ENCODE measurements at regions not wholly inside any gene's neighbourhood (a gene's known extent, or its start where the extent isn't known, plus 50 kb on each side); places are given as distances from the start of the nearest gene placed in this dataset.

DNA sequence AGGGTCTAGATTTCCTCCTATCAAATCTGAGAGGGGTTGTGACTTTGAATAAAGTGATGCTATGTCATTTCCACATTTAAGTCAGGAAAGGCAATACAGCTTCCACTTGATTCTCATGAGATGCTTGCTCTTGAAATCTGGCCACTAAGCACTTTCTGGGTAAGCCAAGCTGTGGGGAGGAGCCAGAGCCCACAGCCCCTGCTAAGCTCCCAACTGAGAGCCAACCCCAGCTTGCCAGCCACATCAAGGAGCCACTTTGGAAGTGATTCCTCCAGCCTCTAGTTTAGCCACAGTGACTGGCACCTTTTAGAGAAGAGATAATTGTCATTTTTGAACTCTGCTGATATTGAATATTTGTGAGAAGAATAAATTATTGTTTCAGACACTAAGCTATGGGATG lies 1441.5 kb upstream of the IGFBP7 start:
- DNase-seq, result no peak

DNA sequence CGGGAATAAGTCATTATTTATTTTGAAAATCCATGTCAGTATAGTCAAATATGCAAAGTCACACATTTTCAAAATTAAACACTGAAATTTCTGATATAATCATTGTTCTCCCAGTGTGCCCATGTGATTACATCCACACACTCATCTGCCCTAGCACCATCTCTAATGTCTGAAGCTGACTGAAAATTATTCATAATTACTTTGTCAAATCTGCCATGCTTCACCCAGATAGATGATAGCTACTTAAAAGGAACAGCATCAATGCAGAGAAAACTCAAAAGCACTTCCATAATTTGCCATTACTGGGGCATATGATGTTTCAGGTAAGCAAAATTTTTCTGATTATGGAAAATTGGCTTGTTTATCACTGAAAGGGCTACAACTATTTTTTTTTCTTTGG lies 1433.3 kb upstream of the IGFBP7 start:
- no peak for DNase-seq

DNA sequence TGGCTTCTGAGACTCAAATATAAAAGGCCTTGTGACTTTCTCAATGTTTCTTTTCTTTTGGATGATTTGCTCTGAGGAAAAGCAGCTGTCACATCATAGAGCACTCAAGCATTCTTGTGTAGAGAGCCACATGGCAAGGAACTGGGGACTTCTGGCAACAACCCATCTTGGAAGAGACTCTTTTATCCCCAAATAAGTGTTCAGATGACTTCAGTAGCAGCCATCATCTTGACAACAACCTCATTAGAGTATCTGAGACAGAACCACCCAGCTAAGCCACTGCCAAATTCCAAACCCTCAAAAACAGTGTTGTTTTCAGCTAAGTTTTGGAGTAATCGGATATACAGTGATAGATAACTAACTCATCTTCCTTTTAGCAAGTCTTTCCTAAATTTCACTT lies 1431.7 kb upstream of the IGFBP7 start:
- DNase-seq, result no peak

DNA sequence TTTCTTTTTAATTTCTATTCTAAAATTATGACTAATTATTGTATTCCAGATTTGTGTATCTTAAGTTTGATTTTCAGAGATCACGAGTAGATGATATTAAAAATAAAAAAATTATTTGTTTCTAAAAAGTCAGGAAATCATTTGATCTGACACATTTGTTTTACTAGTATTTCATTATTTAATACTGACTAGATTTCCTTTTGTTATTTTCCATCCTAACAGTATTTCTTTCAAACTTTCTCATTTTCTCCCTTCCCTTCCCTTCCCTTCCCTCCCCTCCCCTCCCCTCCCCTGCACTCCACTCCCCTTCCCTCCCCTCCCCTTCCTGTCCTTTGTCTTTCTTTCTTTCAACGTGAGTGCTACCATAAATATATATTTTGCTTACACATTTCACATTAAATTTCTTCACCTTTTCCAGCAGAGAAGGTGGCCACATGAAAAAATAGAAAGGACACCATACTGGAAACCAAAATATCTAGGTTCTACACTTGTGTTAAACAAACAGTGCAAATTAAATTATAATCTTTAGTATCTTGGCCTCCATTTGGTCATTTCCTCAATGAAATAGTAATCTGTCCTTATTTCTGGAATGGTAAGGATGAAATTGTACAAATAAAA lies 1412.7 kb upstream of the IGFBP7 start:
- DNase-seq, result no peak

DNA sequence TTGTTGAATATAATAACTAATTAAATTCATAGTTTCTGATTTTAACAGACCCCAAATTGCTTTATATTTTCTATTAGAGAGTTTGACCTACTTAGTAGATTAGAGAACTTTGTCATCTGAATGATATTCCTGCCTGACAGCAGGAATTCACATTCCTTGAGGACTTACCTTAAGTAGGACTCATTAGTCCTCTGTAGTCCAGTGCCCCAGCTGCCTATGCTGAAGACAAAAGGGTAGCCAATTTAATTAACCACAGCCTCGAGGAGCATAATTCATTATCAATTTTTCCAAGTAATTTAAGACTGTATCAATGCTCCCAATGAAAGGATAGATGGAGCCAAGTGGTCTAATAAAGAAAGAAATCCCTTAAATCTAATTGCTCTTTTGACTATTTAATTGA lies 1405.0 kb upstream of the IGFBP7 start:
- DNase-seq, result no peak

DNA sequence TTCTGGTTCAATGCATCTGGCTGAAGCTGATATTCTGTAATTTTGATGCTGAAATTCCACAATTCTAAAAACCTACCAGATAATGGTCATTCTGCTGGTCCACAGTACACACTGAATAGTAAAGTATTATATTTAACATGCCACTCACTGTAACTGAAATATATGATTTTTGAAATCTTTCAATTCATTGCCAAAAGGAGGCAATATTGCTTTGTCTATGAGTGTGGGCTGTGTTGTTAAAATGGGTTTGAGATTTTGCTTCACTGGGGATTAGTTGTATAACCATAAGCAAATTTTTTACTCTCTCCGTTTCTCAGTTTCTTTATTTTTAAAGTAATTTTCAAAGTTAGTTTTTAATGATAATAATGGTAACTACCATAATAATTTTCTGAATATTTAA lies 1404.1 kb upstream of the IGFBP7 start:
- DNase-seq, result no peak

DNA sequence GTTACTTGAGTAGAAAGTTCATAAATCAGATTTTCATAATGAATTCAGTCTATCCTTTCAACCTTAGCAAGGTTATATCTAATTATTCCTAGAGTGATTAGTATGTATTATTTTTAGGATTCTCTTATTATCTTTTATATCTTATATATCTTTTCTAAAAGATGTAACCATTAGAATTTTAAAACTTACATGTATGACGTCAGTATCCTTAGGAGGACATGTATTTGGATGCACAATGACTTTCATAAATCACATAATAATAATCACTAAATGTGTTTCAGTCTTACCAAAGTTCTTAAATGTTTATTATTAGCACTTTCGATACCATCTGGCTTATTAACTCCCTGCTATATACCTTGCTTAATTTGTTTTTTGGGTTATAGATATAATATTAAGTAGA lies 1400.5 kb upstream of the IGFBP7 start:
- DNase-seq, result no peak

DNA sequence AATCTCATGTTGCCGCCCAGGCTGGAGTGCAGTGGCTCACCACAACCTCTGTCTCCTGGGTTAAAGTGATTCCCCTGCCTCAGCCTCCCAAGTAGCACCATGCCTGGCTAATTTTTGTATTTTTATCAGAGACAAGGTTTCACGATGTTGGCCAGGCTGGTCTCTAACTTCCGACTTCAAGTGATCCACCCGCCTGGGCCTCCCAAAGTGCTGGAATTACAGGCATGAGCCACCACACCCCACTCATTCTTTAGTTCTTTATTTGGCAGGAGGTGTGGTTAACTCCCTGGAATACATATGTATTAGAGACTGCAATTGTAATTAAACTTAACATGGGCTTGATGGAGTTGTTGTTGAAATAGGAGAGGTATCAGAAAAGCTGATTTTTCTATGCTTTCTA lies 1396.9 kb upstream of the IGFBP7 start:
- DNase-seq, result no peak

DNA sequence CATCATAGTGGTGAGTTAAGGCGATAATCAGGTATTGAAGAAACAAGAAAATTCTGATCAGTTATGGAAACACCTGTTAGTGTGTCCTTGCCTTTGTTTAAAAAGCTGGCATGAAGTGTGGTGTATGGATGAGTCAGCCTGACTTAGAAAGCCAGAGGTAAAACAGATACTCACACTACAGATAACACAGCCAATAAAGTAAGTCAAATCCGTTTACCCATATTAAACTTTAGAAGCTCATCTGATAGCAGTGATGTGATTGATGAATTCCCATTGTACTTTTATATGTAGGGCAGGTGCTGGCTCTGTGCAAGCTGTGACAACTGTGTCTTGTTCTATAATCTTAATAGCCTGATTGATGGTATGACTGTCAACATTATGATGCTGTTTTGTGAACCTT lies 1392.7 kb upstream of the IGFBP7 start:
- no peak for DNase-seq

DNA sequence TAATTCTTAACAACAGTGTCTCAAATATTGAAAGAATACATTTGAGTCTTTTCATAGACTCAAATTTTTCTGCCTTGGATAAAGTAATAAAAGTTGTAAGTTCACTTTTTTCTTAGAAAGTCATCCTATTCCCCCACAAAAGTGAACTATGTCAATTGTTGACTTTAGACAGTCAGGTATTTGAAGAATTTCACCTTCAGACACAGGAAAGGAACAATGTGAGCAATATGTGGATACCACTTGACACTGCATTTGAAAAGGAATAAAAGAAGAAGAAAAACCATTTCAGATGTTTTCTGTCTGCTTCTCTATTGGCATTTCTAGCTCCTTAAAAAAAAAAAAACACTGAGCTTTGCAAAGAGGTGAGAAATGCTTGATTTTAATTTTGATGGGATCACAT lies 1389.0 kb upstream of the IGFBP7 start:
- DNase-seq, result no peak

DNA sequence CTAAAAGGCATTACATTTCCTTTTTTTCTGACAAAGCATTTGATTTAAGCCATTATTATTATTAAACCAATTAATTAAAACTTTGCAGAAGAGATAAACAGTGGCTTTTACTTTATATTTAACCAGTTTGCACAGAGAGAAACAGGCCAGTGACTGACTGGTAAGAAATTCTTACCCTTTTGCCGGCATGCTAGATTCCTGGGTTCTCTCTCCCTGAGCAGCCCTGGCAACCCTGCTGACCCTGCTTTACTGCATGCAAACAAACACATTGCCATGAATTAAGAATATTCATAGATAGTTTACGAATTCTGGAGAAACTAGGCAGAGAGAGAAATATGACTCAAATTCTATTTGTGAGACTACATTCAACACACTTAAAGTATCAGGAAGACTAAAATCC lies 1381.4 kb upstream of the IGFBP7 start:
- no peak for DNase-seq

DNA sequence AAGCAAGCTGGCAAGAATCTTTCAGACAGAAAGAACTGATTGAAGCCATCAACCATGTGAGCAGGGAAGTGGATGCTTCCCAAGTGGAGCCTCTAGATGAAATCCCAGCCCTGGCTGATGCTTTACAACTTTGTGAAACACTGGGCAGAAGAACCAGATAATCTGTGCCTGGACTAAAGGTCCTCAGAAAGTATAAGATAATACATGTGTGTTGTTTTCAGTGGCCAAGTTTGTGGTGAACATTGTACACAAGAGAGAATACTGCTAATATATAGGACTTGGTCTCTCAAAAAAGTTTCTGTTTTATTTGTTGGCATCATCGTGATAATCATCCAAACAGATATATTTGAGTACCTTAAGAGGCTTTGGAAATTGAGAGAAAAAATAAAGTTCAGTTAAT lies 1367.8 kb upstream of the IGFBP7 start:
- DNase-seq, result no peak

DNA sequence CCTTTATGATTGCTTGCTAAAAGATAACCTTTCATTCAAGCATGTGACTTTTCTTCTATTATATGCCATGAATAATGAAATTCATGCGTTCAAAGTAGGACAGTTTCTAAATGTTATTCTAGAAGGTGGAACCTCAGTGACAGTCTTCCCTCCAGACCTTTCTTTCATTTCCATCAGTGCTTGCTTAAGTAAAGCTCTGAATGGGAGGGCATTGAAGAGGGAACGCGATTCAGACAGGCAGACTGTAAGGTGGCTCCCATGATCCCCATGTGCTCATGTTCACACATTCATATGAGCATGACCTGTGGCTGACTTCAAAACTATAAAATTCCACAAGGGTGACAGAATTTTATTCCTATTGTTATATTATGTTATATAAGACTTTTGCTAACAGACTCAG lies 1367.3 kb upstream of the IGFBP7 start:
- no peak for DNase-seq

DNA sequence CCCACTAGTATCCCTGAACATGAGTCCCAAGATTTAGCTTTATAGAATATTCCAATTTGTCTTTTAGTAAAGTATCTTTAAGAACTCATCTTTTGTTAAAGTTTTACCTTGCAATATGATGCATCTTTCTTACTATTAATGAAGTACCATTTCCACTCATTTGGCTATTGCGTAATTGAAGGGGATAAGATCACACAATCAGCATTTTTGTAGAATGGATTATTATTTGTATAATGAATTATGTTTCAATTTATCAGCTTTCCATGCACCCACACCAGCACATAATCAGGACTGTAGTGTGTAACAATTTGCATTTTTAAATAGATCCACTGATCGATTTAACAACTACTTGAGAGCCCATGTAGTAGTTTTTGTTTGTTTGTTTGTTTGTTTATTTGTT lies 1364.9 kb upstream of the IGFBP7 start:
- DNase-seq, result no peak

DNA sequence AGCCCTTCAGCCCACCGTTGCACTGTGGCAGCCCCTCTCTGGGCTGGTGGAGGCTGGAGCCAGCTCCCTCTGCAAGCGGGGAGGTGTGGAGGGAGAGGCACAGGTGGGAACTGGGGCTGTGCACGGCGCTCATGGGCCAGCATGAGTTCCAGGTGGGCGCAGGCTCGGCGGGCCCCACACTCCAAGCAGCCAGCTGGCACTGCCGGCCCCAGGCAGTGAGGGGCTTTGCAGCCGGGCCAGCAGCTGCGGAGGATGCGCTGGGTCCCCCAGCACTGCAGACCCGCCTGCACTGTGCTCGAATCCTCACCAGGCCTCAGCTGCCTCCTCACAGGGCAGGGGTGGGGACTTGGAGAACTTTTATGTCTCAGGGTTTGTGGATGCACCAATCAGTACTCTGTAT lies 1354.8 kb upstream of the IGFBP7 start:
- DNase-seq, result no peak

DNA sequence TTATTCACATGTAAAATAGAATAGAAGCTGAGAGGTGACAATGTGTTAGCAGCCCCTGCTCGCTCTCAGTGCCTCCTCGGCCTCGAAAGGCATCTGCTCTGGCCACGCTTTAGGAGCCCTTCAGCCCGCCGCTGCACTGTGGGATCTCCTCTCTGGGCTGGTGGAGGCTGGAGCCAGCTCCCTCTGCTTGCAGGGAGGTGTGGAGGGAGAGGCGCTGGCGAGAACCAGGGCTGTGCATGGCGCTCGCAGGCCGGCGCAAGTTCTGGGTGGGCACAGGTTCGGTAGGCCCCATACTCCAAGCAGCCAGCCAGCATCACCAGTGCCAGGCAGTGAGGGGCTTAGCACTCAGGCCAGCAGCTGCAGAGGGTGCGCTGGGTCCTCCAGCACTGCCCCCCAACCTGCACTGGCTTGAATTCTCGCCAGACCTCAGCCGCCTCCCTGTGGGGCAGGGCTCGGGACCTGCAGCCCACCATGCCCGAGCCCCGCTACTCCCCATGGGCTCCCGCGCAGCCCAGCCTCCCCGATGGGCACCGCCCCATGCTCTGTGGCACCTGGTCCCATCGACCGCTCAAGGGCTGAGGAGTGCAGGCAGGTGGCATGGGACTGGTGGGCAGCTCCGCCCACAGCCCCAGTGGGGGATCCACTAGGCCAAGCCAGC lies 1346.7 kb upstream of the IGFBP7 start:
- no peak for DNase-seq

DNA sequence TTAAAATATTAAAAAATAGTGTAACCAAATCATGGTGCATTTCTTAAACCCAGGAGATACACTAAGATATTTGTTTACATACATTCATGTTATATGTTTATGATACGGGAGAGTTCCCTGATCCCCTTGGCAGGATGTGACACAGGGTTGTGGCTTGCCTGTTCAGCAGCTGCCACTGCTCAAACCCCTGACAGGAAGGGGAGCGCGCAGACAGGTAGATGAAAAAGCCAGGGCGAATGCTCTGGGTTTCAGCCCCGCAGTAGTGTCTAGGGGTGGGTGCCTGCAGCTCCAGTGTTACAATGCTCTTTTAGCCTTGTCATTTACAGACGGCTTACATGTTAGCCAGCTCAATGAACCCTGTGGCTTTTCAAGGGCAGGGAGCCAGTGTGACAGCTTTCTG lies 1343.8 kb upstream of the IGFBP7 start:
- no peak for DNase-seq

DNA sequence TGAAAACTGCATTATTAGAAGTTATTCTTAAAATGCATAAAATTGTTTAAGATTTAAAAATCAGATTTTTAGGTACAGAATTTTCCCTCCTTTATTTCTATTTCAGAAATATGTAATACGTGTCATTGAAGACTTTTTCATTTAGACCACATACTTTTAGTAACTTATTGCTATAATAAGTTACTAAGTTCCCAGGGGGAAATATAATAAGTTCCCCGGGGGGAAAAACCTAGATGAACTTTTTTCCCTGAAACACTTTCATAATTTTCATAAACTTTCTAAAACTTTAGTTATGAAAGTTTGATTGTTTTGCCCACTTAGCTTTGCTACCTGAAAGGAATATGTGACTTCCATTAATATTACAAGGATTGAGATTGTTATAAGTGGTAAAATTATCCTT lies 1341.5 kb upstream of the IGFBP7 start:
- no peak for DNase-seq

DNA sequence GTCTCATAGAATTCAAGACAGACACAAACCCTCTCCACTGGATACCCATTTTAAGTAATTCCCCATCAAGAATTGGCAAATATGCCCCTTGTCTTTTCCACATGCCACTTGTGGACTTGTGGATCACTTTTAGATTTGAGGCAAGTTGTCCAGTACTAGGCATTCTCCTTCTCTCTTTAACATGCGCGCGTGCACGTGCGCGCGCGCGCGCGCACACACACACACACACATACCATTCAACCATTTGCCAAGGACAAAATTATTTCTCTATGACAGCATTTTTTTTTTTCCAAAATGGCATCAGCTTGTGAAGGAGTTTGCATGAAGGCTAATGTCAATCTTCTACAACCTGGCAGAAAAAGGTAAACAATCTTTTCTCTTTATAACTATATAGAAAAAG lies 1325.7 kb upstream of the IGFBP7 start:
- DNase-seq, result no peak

DNA sequence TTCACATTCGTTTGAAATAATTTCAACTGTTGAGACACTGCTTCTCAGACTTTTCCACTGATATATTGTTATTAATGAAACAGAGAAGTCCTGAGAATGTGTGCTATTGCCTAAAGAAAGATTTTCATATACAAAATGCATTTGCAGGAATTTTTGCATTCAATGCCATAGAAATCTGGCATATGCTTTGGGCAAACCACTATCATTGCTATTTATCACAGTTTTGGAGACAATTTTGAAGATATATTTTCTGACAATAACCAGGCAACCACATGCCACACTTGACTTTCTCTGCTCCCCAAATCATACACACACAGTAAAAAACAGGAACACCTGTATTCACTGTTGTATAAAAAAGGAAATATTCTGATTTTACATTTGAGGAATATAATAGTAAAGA lies 1303.7 kb upstream of the IGFBP7 start:
- DNase-seq, result no peak

DNA sequence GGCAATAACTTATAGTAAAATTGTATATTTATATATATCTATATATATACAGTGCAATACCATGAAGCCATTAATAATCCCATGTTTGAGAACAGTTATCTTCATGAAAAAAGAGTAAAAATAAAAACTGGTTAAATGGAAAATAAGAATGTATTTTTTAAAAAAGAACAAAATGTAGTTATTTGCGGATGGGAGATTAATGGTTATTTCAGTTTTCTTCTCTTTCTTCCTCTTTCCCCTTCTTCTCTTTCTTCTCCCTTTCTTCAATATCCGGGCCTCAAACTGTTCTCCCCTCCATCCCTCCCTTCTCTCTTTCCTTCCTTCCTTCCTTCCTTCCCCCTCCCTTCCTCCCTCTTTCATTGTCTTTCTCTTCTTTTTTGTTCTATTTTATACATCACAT lies 1301.7 kb upstream of the IGFBP7 start:
- no peak for DNase-seq

DNA sequence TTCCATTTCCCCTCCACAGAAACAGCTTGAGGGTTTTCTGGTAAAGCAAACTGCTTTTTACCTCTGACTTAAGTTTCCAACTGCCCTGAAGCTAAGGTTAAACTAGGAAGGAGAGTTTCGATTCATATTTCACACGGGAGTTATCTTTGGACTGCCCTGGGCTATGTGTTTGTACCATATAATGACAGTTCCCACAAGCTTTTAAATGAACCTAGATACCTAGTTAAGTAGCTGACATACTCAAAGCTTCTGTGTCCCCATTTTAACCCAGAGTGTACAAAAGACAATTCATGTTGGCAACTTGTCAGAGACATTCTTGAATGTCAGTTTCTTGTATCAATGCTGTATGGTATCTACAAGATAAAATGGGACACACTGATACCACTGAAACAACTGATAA lies 1296.6 kb upstream of the IGFBP7 start:
- DNase-seq, result no peak

DNA sequence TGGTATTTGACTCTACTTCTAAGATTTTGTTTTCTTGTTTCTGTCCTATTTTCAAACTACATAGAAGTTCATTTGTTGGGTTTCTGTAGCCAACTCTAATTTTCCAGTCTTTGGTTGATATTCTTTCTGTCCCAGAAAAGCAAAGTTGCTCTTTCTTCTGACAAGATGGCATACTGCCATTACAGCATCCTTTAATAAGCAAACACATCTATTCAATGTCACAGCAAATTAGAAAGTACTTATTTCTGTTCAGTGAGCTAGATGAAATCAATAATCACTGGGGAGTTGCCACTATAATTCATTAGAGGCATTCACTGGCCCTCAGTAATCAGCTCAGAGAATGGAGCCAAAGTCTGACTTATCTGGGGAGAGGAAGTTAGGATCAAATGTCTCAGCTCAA lies 1258.0 kb upstream of the IGFBP7 start:
- no peak for DNase-seq

DNA sequence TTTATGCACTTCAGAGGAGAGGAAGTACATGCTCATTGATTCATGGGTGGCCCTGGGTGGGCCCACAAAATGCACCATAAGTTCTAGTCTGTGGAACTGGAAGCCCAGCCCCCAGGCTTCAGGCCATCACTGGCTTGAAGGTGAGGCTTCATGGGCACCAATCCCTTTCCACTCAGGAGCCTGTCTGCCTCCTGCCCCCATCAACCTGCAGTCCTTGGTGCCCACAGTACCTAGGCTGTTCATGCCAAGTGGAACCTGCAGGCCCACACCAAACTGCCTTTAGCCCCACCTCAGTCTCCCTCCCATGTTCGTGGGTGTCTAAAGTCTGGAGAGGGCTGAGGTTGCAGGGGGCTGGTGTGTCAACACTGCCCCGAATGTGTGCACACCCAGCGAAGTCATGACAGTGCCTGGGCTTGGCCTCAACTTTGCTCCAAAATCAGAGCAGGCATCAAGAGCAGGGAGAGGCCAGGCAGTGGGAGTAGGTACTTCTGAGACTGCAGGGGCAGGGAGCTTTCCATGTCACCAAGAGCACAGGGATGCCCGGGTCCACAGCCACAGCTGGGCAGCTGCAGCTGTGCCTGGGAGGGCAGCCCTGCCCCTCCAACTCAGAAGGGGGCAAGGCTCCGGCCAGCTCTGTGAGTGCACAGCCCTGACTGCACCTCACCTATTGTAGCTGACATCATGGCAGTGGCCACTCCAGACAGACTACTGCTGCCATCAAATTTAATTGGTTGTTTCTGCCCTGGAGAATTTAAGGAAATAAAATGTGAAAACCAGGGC lies 1250.4 kb upstream of the IGFBP7 start:
- DNase-seq, result no peak
